IMR-90 (cell line): ENCODE measurements at regions not wholly inside any gene's neighbourhood (a gene's known extent, or its start where the extent isn't known, plus 50 kb on each side); places are given as distances from the start of the nearest gene placed in this dataset.

ENCODE experiments used
- ATAC-seq: fragments of 200-7000 bp; cut with Tn5 transposase; 2 replicates; pipeline ENCODE4 v1.9.1; 2020; ENCODE audit warnings: low read depth, mild to moderate bottlenecking, moderate library complexity
- BruUV-seq: library from RNA; stranded (reverse); fragments of 400-500 nt; replicated peaks from 2 replicates; lab custom pipeline; 2021; lab: Mats Ljungman, UMichigan
- CTCF ChIA-PET: fragments of 300-600 bp; formaldehyde crosslinking; extraction: SDS; loops from one replicate; lab custom pipeline; 2021; ENCODE audit warnings: antibody characterized with exemption; lab: Yijun Ruan, JAX
- POLR2A ChIA-PET: fragments of 300-600 bp; sonication (Branson Sonifier 250); formaldehyde crosslinking; loops from one replicate; lab custom pipeline; 2022; ENCODE audit warnings: antibody characterized with exemption; ENCODE audit not compliant: unreplicated experiment; lab: Charles Lee
- DNase-seq: peaks from one replicate; pipeline ENCODE4 v3.0.0; 2013
- H2AFZ ChIP-seq: replicated peaks from 2 replicates; pipeline ENCODE3; 2013; ENCODE audit warnings: low read length, mild to moderate bottlenecking; ENCODE audit not compliant: poor library complexity
- H2AK5ac ChIP-seq: 2 replicates; pipeline ENCODE4 v1.6.1; 2013; ENCODE audit warnings: low read depth, low read length, inconsistent platforms
- H2AK9ac ChIP-seq: replicated peaks from 2 replicates; pipeline ENCODE3; 2013; ENCODE audit warnings: mild to moderate bottlenecking, low read depth, low read length, moderate library complexity; ENCODE audit not compliant: poor library complexity
- H2BK120ac ChIP-seq: 2 replicates; pipeline ENCODE4 v1.6.1; 2013; ENCODE audit warnings: low read depth, low read length, inconsistent platforms
- H2BK15ac ChIP-seq: 3 replicates; pipeline ENCODE4 v1.6.1; 2013; ENCODE audit warnings: low read depth, low read length, inconsistent platforms
- H2BK20ac ChIP-seq: 2 replicates; pipeline ENCODE4 v1.6.1; 2013; ENCODE audit warnings: low read depth, mild to moderate bottlenecking, inconsistent platforms, low read length, moderate library complexity
- H2BK5ac ChIP-seq: 2 replicates; pipeline ENCODE4 v1.6.1; 2013; ENCODE audit warnings: mild to moderate bottlenecking, low read depth, low read length, inconsistent platforms; ENCODE audit not compliant: poor library complexity, severe bottlenecking
- H3K14ac ChIP-seq: replicated peaks from 2 replicates; pipeline ENCODE4 v1.6.1; 2013; ENCODE audit warnings: low read depth, low read length, inconsistent platforms
- H3K18ac ChIP-seq: 2 replicates; pipeline ENCODE4 v1.6.1; 2013; ENCODE audit warnings: low read depth, low read length, control low read depth
- H3K23ac ChIP-seq: 2 replicates; pipeline ENCODE4 v1.6.1; 2013; ENCODE audit warnings: low read depth, low read length, inconsistent platforms
- H3K27ac ChIP-seq: 2 replicates; pipeline ENCODE4 v1.5.1; 2013; ENCODE audit warnings: mild to moderate bottlenecking, control low read depth, low read length; ENCODE audit not compliant: insufficient read depth
- H3K27me3 ChIP-seq: 2 replicates; pipeline ENCODE4 v1.6.1; 2013; ENCODE audit warnings: low read length; ENCODE audit not compliant: control insufficient read depth, insufficient read depth
- H3K36me3 ChIP-seq: 2 replicates; pipeline ENCODE4 v1.6.1; 2013; ENCODE audit warnings: low read length, mixed read lengths; ENCODE audit not compliant: control insufficient read depth, insufficient read depth
- H3K4ac ChIP-seq: 2 replicates; pipeline ENCODE4 v1.6.1; 2013; ENCODE audit warnings: low read depth, low read length, inconsistent platforms
- H3K4me1 ChIP-seq: 2 replicates; pipeline ENCODE4 v1.6.1; 2013; ENCODE audit warnings: low read length, mixed read lengths; ENCODE audit not compliant: control insufficient read depth, insufficient read depth
- H3K4me2 ChIP-seq: 2 replicates; pipeline ENCODE4 v1.6.1; 2013; ENCODE audit warnings: low read depth, mild to moderate bottlenecking, control low read depth, low read length, moderate library complexity
- H3K4me3 ChIP-seq: 2 replicates; pipeline ENCODE4 v1.5.1; 2013; ENCODE audit warnings: low read depth, mild to moderate bottlenecking, control low read depth, low read length, moderate library complexity; ENCODE audit not compliant: insufficient read depth
- H3K56ac ChIP-seq: 2 replicates; pipeline ENCODE4 v1.6.1; 2013; ENCODE audit warnings: low read length, inconsistent platforms; ENCODE audit not compliant: insufficient read depth; ENCODE audit errors: extremely low read depth
- H3K79me1 ChIP-seq, 2 experiments: 2 replicates each; pipeline ENCODE4 v1.6.1; 2013; ENCODE audit warnings: low read length in 2 of 2, inconsistent platforms in 1 of 2, low read depth in 1 of 2
- H3K9ac ChIP-seq: 2 replicates; pipeline ENCODE4 v1.6.1; 2013; ENCODE audit warnings: low read depth, low read length, control low read depth
- H3K9me1 ChIP-seq: 2 replicates; pipeline ENCODE4 v1.6.1; 2013; ENCODE audit warnings: low read length, inconsistent platforms; ENCODE audit not compliant: insufficient read depth
- H3K9me3 ChIP-seq: 2 replicates; pipeline ENCODE4 v1.6.1; 2013; ENCODE audit warnings: low read length; ENCODE audit not compliant: control insufficient read depth, insufficient read depth
- H4K20me1 ChIP-seq: 2 replicates; pipeline ENCODE4 v1.6.1; 2013; ENCODE audit warnings: low read length, inconsistent platforms; ENCODE audit not compliant: insufficient read depth
- H4K5ac ChIP-seq: 2 replicates; pipeline ENCODE4 v1.6.1; 2013; ENCODE audit warnings: mild to moderate bottlenecking, low read depth, low read length, control low read depth
- H4K8ac ChIP-seq, 2 experiments: 2 replicates each; pipeline ENCODE4 v1.6.1; 2013; ENCODE audit warnings: low read depth in 2 of 2, low read length in 2 of 2, control low read depth in 1 of 2, inconsistent platforms in 1 of 2
- H4K91ac ChIP-seq: 2 replicates; pipeline ENCODE4 v1.6.1; 2013; ENCODE audit warnings: low read depth, low read length, inconsistent platforms; ENCODE audit not compliant: insufficient read depth
- CEBPB ChIP-seq: IDR thresholded peaks from 2 replicates; pipeline ENCODE4 v1.6.1; 2012; ENCODE audit warnings: low read depth, low read length, improper control_type of control experiment
- CHD1 ChIP-seq: IDR thresholded peaks from 2 replicates; pipeline ENCODE4 v1.6.1; 2012; ENCODE audit warnings: low read depth, low read length, improper control_type of control experiment
- CTCF ChIP-seq: conservative IDR thresholded peaks from 2 replicates; pipeline ENCODE4 v1.5.1; 2012; ENCODE audit warnings: mild to moderate bottlenecking, low read depth, low read length, improper control_type of control experiment
- ELK1 ChIP-seq: fragments of 150-350 bp; IDR thresholded peaks from 2 replicates; pipeline ENCODE4 v1.6.1; 2016; ENCODE audit warnings: low read depth, mild to moderate bottlenecking, low read length, moderate library complexity, borderline replicate concordance
- FOS ChIP-seq: fragments of 150-350 bp; IDR thresholded peaks from 2 replicates; pipeline ENCODE4 v1.6.1; 2016; ENCODE audit warnings: low read depth, low read length
- MAFK ChIP-seq: IDR thresholded peaks from 2 replicates; pipeline ENCODE4 v1.6.1; 2012; ENCODE audit warnings: low read depth, low read length, improper control_type of control experiment
- MXI1 ChIP-seq: IDR thresholded peaks from 2 replicates; pipeline ENCODE4 v1.6.1; 2012; ENCODE audit warnings: low read depth, mild to moderate bottlenecking, low read length, moderate library complexity, borderline replicate concordance
- NFE2L2 ChIP-seq: fragments of 150-350 bp; IDR thresholded peaks from 2 replicates; pipeline ENCODE4 v1.6.1; 2016; ENCODE audit warnings: low read depth, mild to moderate bottlenecking, low read length
- POLR2A ChIP-seq: IDR thresholded peaks from 2 replicates; pipeline ENCODE4 v1.6.1; 2012; ENCODE audit warnings: mild to moderate bottlenecking, low read depth, low read length
- RAD21 ChIP-seq: IDR thresholded peaks from 2 replicates; pipeline ENCODE4 v1.6.1; 2012; ENCODE audit warnings: low read length, improper control_type of control experiment
- RCOR1 ChIP-seq: IDR thresholded peaks from 2 replicates; pipeline ENCODE4 v1.6.1; 2012; ENCODE audit warnings: mild to moderate bottlenecking, low read length, improper control_type of control experiment; ENCODE audit not compliant: insufficient replicate concordance
- RFX5 ChIP-seq: IDR thresholded peaks from 2 replicates; pipeline ENCODE4 v1.8.0; 2012; ENCODE audit warnings: low read depth, mild to moderate bottlenecking, low read length, moderate library complexity
- SMC3 ChIP-seq: fragments of 150-350 bp; IDR thresholded peaks from 2 replicates; pipeline ENCODE4 v1.6.1; 2016; ENCODE audit warnings: low read depth, mild to moderate bottlenecking, antibody characterized with exemption, low read length, moderate library complexity
- WGBS, 2 experiments: methylation state at CpG; one replicate each; pipeline versions ENCODE4 v1.1.5 to v1.1.7; 2013; ENCODE audit warnings: missing lambda C conversion rate in 2 of 2; ENCODE audit not compliant: insufficient read length in 1 of 2; ENCODE audit errors: extremely low coverage in 2 of 2; 5-methylcytosine and 5-hydroxymethylcytosine counted together
- dilution Hi-C: fragments of 300-500 bp; cut with HindIII; formaldehyde crosslinking; loops from one replicate; pipeline ENCODE4 v1.14.3; 2018; ENCODE audit warnings: low sequenced_read_pairs; ENCODE audit not compliant: unreplicated experiment
- in situ Hi-C: fragments of 300-500 bp; cut with MboI; formaldehyde crosslinking; loops from 3 replicates; pipeline ENCODE4 v1.14.3; 2019; ENCODE audit warnings: low sequenced_read_pairs, inconsistent platforms, mixed read lengths
- intact Hi-C: fragments of 100-400 bp; cut with micrococcal nuclease; formaldehyde crosslinking; loops from 2 replicates; pipeline ENCODE4 v1.10.0; 2022
- TF ChIP-seq, protein P1 (sequence below): fragments of 150-350 bp; IDR thresholded peaks from 2 replicates; pipeline ENCODE4 v1.6.1; 2017; ENCODE audit warnings: mild to moderate bottlenecking, antibody characterized with exemption, low read length, low read depth

DNA sequence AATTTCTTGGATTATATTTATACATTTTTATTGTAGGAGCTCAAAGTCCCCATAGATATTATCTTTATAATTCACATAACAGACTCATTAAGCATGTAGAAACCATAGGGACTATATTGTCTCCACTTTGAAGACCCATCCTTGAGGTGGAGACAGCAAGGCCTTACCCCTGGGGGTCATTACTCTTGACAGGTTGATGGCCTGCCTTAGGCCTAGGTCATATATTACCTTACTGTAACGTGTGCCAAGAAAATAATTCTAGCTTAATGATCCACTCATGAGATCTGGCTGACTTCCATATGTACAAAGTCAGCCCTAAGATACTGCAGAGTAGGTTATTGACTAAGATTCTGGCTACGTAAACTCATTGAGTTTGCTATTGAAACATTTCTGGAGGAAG lies 65.4 kb upstream of the GLS start:
- dilution Hi-C loops, result no loop called here
- no peak for ATAC-seq
- intact Hi-C loops, result no loop called here

More for the DNA sequence above, 65.4 kb upstream of the GLS start:
- ChIA-PET CTCF (interaction anchor here (0.6 kb wide), 1 partner anchor 32 kb away, joined by 3 read pairs; no protein-coding TSS in a partner anchor), POLR2A (interaction anchor here (0.6 kb wide), 1 partner anchor 66 kb away, joined by 8 read pairs; no protein-coding TSS in a partner anchor)
- no peak overlapping the region for H3K27ac ChIP-seq
- H2BK15ac ChIP-seq, result no peak overlapping the region
- H2AK5ac ChIP-seq, result no peak overlapping the region
- H4K20me1 ChIP-seq, result no peaks in the 10 kb centered on the region
- no peak overlapping the region for H3K4me2 ChIP-seq
- peaks cover 12% of the 10 kb centered on the region for H3K4me1 ChIP-seq
- no peak overlapping the region for H2BK120ac ChIP-seq
- no peaks in the 10 kb centered on the region for H3K9me1 ChIP-seq
- BruUV-seq, result no TSS peak
- WGBS, 2 experiments, result no CpG with 5 or more reads among the region's 2 CpGs
- no peak overlapping the region for H3K9ac ChIP-seq
- H3K9me3 ChIP-seq, result no peaks in the 10 kb centered on the region
- H2AK9ac ChIP-seq, result no peak overlapping the region
- no peak overlapping the region for H2BK20ac ChIP-seq
- no peak overlapping the region for H3K4me3 ChIP-seq
- no peak overlapping the region for H3K14ac ChIP-seq
- no peaks in the 10 kb centered on the region for H3K36me3 ChIP-seq
- no peak overlapping the region for H3K23ac ChIP-seq
- H3K27me3 ChIP-seq, result no peaks in the 10 kb centered on the region
- H3K18ac ChIP-seq, result no peak overlapping the region
- no peak for DNase-seq
- no peak overlapping the region for H2AFZ ChIP-seq
- in situ Hi-C loops, result no loop called here
- no peak overlapping the region for H4K91ac ChIP-seq
- no peak overlapping the region for H4K8ac ChIP-seq
- TF ChIP-seq POLR2A (no peak), RAD21 (no peak), RCOR1 (no peak), CEBPB (no peak), SMC3 (no peak), FOS (no peak), CTCF (no peak), NFE2L2 (no peak), CHD1 (no peak), RFX5 (no peak), MXI1 (no peak), ELK1 (no peak), MAFK (no peak)
- TF ChIP-seq, protein P1, sequence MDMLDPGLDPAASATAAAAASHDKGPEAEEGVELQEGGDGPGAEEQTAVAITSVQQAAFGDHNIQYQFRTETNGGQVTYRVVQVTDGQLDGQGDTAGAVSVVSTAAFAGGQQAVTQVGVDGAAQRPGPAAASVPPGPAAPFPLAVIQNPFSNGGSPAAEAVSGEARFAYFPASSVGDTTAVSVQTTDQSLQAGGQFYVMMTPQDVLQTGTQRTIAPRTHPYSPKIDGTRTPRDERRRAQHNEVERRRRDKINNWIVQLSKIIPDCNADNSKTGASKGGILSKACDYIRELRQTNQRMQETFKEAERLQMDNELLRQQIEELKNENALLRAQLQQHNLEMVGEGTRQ, result no peak
- H3K4ac ChIP-seq, result no peak overlapping the region
- H4K5ac ChIP-seq, result no peak overlapping the region
- H3K56ac ChIP-seq, result no peak overlapping the region
- no peak overlapping the region for H2BK5ac ChIP-seq
- H3K79me1 ChIP-seq, result no peaks in the 10 kb centered on the region; a peak in 1 of 4 replicates
